ENCODE measurements at regions not wholly inside any gene's neighbourhood (a gene's known extent, or its start where the extent isn't known, plus 50 kb on each side); places are given as distances from the start of the nearest gene placed in this dataset.
"Not testable (repeated sequence)": the region's sequence is repeated elsewhere in the genome, so short reads cannot be mapped to it uniquely, and the experiment has no call there.

DNA sequence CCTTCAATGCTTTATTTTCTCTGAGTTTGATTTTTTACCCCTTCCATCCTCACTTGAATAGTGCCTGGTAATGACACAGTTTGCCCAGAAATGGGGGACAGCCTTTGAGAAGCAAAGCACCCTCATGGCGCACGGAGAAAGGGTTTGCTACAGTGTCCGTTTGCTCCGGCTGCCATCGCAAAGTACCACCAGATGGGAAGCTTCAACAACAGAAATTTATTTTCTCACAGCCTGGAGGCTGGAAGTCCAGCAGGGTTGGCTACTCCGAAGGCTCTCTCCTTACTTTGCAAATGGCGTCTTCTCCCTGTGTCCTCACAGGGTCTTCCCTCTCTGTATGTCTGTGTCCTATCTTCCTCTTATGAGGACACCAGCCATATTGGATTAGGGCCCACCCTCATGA is 327.7 kb upstream of the KAZN start:
- TF ChIP-seq, protein P1, sequence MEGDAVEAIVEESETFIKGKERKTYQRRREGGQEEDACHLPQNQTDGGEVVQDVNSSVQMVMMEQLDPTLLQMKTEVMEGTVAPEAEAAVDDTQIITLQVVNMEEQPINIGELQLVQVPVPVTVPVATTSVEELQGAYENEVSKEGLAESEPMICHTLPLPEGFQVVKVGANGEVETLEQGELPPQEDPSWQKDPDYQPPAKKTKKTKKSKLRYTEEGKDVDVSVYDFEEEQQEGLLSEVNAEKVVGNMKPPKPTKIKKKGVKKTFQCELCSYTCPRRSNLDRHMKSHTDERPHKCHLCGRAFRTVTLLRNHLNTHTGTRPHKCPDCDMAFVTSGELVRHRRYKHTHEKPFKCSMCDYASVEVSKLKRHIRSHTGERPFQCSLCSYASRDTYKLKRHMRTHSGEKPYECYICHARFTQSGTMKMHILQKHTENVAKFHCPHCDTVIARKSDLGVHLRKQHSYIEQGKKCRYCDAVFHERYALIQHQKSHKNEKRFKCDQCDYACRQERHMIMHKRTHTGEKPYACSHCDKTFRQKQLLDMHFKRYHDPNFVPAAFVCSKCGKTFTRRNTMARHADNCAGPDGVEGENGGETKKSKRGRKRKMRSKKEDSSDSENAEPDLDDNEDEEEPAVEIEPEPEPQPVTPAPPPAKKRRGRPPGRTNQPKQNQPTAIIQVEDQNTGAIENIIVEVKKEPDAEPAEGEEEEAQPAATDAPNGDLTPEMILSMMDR (IDR thresholded peaks at IDR 0.05; ENCODE audit: extremely low read depth, insufficient read depth, missing control alignments), result no peak
- in situ Hi-C loops (cut with MboI; ENCODE audit: low pct_unique_long_range_greater_than_20kb, low sequenced_read_pairs, unreplicated experiment), result no loop called here
- DNase-seq (ENCODE audit: low spot score), result no peak

DNA sequence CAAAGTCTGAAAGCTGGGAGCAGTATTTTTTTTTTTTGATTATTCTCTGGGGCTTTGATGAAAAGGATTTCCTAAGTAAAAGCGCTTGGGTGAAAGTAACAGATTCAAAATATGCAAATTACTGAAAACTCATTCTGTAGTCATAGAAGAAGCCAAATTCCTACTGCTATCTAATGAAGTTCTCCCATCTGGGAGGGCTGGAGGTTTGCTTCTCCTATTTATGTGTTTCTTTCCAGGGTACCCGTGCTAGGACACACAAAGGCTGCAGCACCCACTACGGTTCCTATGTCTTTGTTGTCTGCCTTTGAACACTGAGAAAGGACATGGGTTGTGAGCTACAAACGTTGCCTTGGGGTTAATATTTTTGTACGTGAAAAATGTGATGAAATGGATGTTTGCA is 324.7 kb upstream of the KAZN start:
- TF ChIP-seq, protein P1 (IDR thresholded peaks at IDR 0.05; ENCODE audit: extremely low read depth, insufficient read depth, missing control alignments), result no peak
- in situ Hi-C loops (cut with MboI; ENCODE audit: low pct_unique_long_range_greater_than_20kb, low sequenced_read_pairs, unreplicated experiment), result no loop called here
- DNase-seq (ENCODE audit: low spot score), result no peak

DNA sequence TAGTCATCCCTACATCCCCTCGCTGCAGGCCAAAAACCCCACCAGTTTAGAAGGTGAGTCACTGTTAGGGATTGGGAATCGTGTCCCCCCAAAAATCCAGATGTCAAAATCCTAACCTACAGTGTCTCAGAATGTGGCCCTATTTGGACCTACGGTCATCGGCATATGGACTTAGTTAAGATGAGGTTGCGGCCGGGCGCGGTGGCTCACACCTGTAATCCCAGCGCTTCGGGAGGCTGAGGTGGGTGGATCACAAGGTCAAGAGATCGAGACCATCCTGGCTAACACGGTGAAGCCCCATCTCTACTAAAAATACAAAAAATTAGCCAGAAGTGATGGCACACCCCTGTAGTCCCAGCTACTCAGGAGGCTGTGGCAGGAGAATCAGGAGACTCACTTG is 318.6 kb upstream of the KAZN start:
- in situ Hi-C loops (cut with MboI; ENCODE audit: low pct_unique_long_range_greater_than_20kb, low sequenced_read_pairs, unreplicated experiment), result not testable (repeated sequence)

DNA sequence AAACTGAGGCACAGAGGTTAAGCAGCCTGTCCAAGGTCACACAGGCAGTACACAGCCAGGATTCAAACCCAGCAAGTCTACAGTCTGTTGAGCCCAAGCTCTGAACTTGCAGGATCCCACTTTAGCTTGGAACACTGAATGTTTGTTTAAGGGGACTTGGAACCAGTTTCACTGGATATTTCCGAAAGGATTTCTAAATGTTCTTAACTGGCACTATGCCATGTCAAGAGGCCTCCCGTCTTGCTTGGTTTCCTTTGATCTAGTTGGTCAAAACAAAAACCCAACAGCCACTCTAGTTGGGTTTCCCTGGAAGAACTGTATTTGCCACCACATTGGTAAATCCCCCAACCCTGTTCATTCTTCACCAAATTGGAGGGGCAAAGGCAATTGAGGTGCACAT is 317.6 kb upstream of the KAZN start:
- in situ Hi-C loops (cut with MboI; ENCODE audit: low pct_unique_long_range_greater_than_20kb, low sequenced_read_pairs, unreplicated experiment), result no loop called here
- TF ChIP-seq, protein P1 (IDR thresholded peaks at IDR 0.05; ENCODE audit: extremely low read depth, insufficient read depth, missing control alignments), result no peak
- no peak for DNase-seq (ENCODE audit: low spot score)

More for the DNA sequence above, 318.6 kb upstream of the KAZN start:
- DNase-seq (ENCODE audit: low spot score), result not testable (repeated sequence)

DNA sequence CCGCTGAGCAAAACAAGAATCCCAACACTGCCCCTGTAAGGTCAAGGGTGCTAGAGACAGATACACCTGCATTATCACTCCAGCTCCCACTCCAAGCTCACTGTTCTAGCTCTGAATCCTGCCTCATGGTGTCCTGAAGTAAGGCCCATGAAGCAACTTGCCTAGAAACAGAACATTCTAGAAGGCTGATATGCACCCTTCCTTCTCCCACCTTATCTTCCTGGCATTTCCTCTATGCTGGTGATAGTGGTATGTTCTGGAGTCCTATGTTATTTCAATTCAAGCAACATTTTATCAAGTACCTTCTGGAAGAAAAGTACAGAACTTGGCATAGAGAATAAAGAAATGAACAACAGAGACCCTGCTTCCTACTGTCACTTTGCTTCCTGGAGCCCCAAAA is 317.1 kb upstream of the KAZN start:
- DNase-seq (ENCODE audit: low spot score), result no peak
- TF ChIP-seq, protein P1 (IDR thresholded peaks at IDR 0.05; ENCODE audit: extremely low read depth, insufficient read depth, missing control alignments), result no peak
- in situ Hi-C loops (cut with MboI; ENCODE audit: low pct_unique_long_range_greater_than_20kb, low sequenced_read_pairs, unreplicated experiment), result no loop called here

DNA sequence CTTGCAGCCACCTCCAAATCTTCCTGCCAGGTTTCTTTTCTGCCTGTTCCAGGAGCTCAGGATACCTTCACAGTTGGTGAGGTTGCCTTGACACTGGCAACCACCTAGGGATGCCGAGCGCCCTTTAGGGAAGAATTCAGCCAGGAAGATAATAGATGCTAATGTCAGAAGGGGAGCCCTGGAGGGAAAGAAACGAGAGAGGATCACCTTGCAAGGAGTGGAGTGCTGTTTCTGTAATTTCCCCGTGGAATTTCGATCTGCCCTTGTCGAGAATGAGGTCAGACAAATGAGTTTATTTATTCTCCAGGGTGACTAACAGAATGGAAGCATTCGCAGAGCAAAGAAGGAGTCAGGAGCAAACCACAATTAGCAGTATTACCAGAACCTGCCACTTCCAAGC is 315.8 kb upstream of the KAZN start:
- DNase-seq (ENCODE audit: low spot score), result no peak
- TF ChIP-seq, protein P1 (IDR thresholded peaks at IDR 0.05; ENCODE audit: extremely low read depth, insufficient read depth, missing control alignments), result no peak
- in situ Hi-C loops (cut with MboI; ENCODE audit: low pct_unique_long_range_greater_than_20kb, low sequenced_read_pairs, unreplicated experiment), result no loop called here

DNA sequence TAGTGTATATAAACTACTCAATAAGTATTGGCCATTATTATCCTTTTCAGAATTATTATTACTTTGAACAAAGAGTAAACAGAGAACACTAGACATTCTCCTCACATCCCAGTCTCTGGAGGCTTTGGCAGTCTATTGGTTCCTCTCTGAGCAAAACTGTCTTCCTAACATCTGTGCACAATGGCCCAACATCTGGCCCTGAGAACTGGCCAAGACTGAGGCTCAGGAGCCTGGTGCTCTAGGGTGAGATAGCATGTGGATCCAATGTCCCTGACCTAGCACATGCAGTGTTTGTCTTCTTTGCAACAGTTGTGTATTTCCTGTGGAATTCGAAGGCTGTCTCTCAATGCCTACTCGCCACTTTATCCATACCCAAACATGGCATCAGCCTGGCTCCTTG is 313.2 kb upstream of the KAZN start:
- TF ChIP-seq, protein P1 (IDR thresholded peaks at IDR 0.05; ENCODE audit: extremely low read depth, insufficient read depth, missing control alignments), result no peak
- DNase-seq (ENCODE audit: low spot score), result no peak
- in situ Hi-C loops (cut with MboI; ENCODE audit: low pct_unique_long_range_greater_than_20kb, low sequenced_read_pairs, unreplicated experiment), result no loop called here

DNA sequence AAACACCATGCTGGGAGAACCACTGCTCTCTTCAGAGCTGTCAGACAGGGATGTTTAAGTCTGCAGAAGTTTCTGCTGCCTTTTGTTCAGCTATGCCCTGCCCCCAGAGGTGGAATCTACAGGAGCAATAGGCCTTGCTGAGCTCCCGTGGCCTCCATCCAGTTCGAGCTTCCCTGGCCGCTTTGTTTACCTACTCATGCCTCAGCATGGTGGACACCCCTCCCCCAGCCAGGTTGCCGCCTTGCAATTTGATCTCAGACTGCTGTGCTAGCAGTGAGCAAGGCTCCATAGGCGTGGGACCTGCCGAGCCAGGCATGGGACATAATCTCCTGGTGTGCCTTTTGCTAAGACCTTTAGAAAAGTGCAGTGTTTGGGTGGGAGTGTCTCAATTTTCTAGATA is 307.3 kb upstream of the KAZN start:
- DNase-seq (ENCODE audit: low spot score); in situ Hi-C loops (cut with MboI; ENCODE audit: low pct_unique_long_range_greater_than_20kb, low sequenced_read_pairs, unreplicated experiment): not testable (repeated sequence)

Measured in GM13977 (cell line).